Stimulated activated CD8-positive, alpha-beta memory T cell treated with anti-CD3 and anti-CD28 coated beads, Interleukin-12 subunit alpha, Interleukin-12 subunit beta, amount 100 ng/mL, for 24 hours (primary cell): ENCODE measurements at regions not wholly inside any gene's neighbourhood (a gene's known extent, or its start where the extent isn't known, plus 50 kb on each side); places are given as distances from the start of the nearest gene placed in this dataset.

Experiments
- DNase-seq: peaks from one replicate; pipeline ENCODE4 v3.0.0-alpha.2; 2020; ENCODE audit errors: extremely low read depth

DNA sequence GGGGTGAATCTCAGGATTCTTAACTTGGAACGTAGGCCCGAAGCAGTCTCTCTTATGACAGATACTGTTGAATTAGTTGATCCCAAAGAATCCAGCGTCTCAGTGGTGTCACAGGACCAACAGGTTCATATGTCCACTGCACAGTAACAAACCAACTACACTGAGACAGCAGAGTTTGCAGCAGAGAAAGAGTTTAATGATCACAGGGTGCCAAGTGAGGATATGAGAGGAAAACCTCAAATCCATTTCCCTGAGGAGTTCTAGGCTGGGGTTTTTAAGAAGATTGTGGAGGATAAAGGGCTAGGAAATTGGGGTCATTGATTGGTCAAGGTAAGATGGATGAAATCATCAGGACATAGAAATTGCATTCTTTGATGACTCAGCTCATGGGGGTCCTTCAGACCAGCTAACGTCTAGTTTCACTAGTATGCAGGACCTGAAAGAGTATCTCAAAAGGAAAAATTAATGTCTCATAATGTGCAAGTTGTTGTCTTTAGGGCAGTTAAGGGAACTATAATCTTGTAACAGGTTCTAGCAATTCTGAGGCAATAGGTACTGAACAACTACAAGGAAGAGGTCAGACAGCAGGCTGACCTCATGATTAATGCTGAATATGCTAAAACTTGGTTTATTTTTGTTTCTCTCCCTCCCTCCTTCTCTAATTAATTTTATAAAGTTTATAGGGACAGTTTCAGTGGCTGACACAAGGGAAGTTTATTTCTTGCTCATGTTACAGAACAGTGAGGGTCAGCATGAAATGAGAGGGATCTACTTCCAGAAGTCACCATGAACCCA is 310.9 kb upstream of the NEBL start:
- DNase-seq: no peak

DNA sequence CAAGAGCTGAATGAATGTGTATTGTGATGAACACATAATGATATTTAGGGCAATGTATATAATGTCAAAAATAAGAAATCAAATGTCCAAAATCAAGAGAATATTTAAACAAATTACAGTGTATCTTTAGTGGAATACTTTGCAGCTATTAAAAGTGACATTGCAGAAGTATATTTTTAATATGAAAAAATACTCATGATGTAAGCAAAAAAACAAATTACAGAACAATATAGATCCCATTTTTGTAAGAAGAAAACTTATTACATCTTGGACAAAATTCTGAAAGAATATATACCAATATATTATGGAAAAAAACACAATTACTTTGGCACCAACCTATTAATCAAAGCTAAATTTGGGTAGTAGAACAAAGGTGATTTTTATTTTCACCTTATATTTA is 308.2 kb upstream of the NEBL start:
- DNase-seq: no peak

DNA sequence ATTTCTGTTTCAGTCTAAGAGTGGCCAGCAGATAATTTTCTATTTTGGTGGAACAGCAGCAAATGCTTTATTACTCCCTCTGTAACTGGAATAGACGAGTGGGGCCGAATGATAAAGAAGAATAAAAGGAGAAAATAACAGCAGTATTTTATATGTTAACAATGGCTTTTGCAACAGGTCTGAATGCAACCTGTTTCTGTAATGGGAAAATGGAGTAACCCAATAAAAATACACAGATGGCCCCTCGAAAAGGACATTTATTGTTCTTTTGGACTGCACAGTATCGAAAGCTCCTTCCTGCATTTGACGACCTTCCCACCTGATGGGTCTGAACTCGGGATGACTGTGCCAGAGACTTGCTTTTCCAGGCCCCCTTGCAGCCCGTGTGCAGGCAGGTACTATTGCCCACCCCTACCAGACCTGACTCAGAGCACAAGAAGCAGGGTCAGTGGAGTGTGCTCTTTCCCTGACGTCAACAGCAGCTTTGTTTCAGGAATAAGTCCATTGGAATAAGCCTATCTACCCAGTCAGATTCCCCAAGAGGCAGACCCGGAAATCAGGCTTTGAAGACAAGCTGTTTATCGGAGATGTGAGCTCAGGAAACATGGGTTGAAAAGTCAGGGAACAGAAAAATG is 306.5 kb upstream of the NEBL start:
- no peak for DNase-seq

- no peak for DNase-seq
These were observed 305.8 kb upstream of the NEBL start for GRCh38 chr10:21202776-21203462.

GRCh38 chr10:21199501-21199900 is 302.4 kb upstream of the NEBL start:
- DNase-seq: no peak

DNA sequence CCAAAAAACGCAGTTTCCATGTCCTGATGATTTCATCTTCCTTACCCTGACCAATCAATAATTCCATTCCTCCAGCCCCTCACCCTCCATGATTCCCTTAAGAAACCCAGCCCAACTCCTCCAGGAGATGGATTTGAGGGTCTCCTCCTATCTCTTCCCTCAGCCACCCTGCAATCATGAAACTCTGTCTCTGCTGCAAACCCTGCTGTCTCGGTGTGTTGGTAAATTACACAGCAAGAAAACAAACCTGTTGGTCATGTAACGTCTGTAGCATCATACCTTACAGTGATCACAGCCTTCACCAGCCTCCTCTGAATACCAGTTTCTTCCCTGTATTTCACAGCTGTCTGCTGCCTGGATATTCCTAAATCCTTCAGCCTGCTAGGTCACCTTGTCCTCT is 300.7 kb upstream of the NEBL start:
- DNase-seq: no peak

DNA sequence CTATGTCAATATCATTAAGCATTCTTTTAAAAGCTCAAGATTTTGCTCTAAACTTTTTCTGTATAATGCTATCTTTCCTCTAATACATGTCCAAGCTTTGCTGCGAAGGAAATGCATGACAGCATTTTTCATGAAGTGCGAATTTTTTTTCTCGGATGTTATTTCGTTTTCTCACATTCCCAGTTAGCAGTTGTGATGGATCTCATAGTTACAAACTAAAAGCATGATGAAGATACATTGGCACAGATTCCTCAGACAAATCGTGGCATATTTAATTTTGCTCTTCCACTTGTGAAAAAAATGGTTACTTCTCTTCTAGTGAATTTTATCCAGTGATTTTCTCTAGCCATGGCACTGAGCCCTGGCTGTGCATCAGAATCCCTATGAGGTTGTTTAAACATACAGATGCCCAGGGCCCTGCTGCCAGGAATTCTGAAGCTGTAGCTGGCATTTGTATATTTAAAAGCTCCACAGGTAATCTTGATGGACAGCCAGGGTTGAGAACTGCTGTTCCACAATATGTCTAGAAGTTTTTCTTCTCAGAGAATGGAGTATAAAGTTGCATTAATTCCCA is 299.8 kb upstream of the NEBL start:
- no peak for DNase-seq

DNA sequence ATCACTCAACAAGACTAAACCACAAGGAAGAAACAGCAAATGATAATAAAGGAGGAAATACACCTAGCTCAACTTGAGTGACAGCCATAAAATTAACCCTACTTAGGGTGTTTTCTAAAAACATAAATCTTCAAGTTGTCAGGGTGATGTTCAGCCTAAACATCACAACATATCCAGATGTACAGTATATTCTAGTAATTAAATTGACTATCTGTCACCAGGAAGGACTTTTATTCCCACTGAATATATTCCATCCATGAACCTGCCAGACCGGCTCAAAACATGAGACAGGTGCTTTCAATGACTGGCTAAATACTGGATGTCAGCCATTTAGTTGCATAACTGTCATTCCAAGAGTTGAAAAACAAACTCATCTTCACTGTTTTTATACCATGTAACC is 298.1 kb upstream of the NEBL start:
- no peak for DNase-seq

- DNase-seq: no peak
These were observed 297.4 kb upstream of the NEBL start for GRCh38 chr10:21194510-21194993.

- no peak for DNase-seq
These were observed 296.1 kb upstream of the NEBL start for GRCh38 chr10:21193196-21193595.

GRCh38 chr10:21191512-21191911 is 294.4 kb upstream of the NEBL start:
- DNase-seq: no peak

GRCh38 chr10:21184984-21185383 is 287.9 kb upstream of the NEBL start:
- no peak for DNase-seq

- DNase-seq: no peak
These were observed 287.1 kb upstream of the NEBL start for GRCh38 chr10:21184216-21184615.

DNA sequence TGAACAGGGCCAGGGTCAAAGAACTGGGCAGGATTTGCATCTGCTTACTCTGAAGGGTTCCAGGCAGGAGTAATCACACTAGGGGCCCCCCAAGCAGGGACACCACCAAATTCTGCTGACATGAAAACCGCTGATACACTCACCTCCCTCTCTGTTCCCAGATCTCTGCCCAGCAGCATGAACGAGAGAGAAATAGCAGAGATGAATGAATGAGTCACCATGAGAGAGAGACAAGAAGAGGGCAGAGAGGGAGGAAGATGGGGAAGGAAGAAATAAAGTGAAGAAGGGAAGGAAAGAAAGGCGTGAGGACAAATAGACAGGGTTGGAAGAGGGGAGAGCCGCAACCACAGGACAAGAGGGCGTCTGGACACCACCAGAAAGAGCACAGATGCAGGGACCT is 285.9 kb upstream of the NEBL start:
- no peak for DNase-seq

DNA sequence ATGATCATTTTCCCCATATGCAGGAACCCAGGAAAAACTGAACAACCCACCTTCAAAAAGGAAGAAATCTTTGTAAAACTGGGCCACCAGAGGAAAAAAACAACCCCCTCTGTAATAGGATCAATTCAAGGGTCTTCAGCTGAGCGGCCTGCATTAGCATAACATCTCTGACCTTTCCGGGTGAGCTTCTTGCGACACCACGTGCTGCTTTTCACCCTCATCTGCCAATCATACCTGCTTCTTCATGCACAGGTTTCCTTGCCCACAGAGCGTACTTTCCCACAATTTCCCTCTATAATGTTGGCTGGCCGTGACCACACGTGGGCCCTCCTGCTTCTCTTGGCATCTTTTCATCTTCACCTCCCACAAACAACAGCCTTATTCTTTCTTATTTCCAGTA is 284.3 kb upstream of the NEBL start:
- DNase-seq: no peak

DNA sequence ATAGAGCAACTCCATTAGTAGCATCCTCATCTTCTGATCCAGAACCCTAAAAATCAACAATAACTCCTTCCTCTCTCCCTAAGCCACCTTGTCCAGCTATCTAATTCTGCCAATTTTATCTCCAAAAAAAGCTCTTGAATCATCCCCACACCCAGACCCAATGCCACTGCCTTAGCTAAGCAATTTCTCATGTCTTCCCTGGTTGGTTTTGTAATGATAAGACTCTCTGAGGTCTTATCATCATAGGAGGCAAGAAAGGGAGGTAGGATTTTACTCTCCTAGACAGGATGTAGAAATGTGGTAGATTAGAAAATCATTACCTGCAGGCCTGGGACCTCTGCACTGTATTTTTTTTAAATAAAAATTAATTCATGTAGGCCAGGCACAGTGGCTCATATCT is 283.5 kb upstream of the NEBL start:
- DNase-seq: no peak

GRCh38 chr10:21176934-21177480 is 279.9 kb upstream of the NEBL start:
- no peak for DNase-seq

- DNase-seq: no peak
These were observed 278.7 kb upstream of the NEBL start for GRCh38 chr10:21175797-21176196.

- no peak for DNase-seq
These were observed 277.8 kb upstream of the NEBL start for GRCh38 chr10:21174715-21175495.

GRCh38 chr10:21173802-21174714 is 276.9 kb upstream of the NEBL start:
- DNase-seq: no peak
